K562 (cell line): ENCODE measurements at regions not wholly inside any gene's neighbourhood (a gene's known extent, or its start where the extent isn't known, plus 50 kb on each side); places are given as distances from the start of the nearest gene placed in this dataset.

ENCODE experiments used
- ATAC-seq: fragments of 200-7000 bp; cut with Tn5 transposase; 3 replicates; pipeline ENCODE4 v1.9.1; 2020; ENCODE audit warnings: moderate library complexity
- BruUV-seq: library from RNA; stranded (reverse); fragments of 400-500 nt; replicated peaks from 2 replicates; lab custom pipeline; 2021; lab: Mats Ljungman, UMichigan
- CTCF ChIA-PET: fragments of 300-600 bp; formaldehyde crosslinking; extraction: SDS; loops from one replicate; lab custom pipeline; 2021; ENCODE audit warnings: low intra/inter-chr PET ratio; lab: Yijun Ruan, JAX
- POLR2A ChIA-PET: fragments of 300-600, 350-650 bp; sonication (Branson Sonifier 250); formaldehyde crosslinking; extraction: SDS; loops from one replicate; lab custom pipeline; 2021; ENCODE audit warnings: antibody characterized with exemption, inconsistent platforms; lab: Yijun Ruan, JAX
- DNase-seq, 4 experiments: peaks; one replicate each; pipeline versions ENCODE4 v3.0.0 to v3.0.0-alpha.2; 2011 to 2018; ENCODE audit warnings: low spot score in 3 of 4, mixed read lengths in 3 of 4; ENCODE audit errors: extremely low read depth in 1 of 4
- FAIRE-seq: peaks from 2 replicates; lab custom pipeline; 2011; peaks lifted over from hg19 to GRCh38; lab: Jason Lieb, UNC
- H2AFZ ChIP-seq: 2 replicates; pipeline ENCODE4 v1.6.0; 2011; ENCODE audit warnings: low read depth, low read length, control low read depth, inconsistent platforms
- H3K27ac ChIP-seq: fragments of 200-600 bp; 3 replicates; pipeline ENCODE4 v1.8.0; 2011; ENCODE audit warnings: low read depth, mild to moderate bottlenecking, control low read depth, inconsistent platforms, low read length, moderate library complexity, mixed read lengths; ENCODE audit errors: extremely low read depth
- H3K27me3 ChIP-seq, 2 experiments: fragments of 300-600 bp in 1 of 2; 2 replicates in 1 of 2; 3 replicates in 1 of 2; pipeline versions ENCODE4 v1.6.0 to v1.8.0; 2011; ENCODE audit warnings: inconsistent platforms in 2 of 2, low read length in 2 of 2, mild to moderate bottlenecking in 1 of 2, mixed read lengths in 1 of 2, moderate library complexity in 1 of 2; ENCODE audit not compliant: control insufficient read depth in 2 of 2, insufficient read depth in 2 of 2
- H3K36me3 ChIP-seq: fragments of 300-600 bp; 3 replicates; pipeline ENCODE4 v1.8.0; 2011; ENCODE audit warnings: mild to moderate bottlenecking, low read length, inconsistent platforms; ENCODE audit not compliant: control insufficient read depth, insufficient read depth
- H3K4me1 ChIP-seq, 2 experiments: fragments of 200-600 bp in 1 of 2; replicated peaks in 1 of 2; 2 replicates in 1 of 2; 3 replicates in 1 of 2; pipeline versions ENCODE4 v1.5.1 to v1.8.0; 2011; ENCODE audit warnings: inconsistent platforms in 2 of 2, low read length in 2 of 2, mild to moderate bottlenecking in 1 of 2, mixed read lengths in 1 of 2, moderate library complexity in 1 of 2; ENCODE audit not compliant: control insufficient read depth in 2 of 2, insufficient read depth in 2 of 2
- H3K4me2 ChIP-seq: 2 replicates; pipeline ENCODE4 v1.6.1; 2011; ENCODE audit warnings: low read length, control low read depth, inconsistent platforms, mixed read lengths; ENCODE audit not compliant: insufficient read depth
- H3K4me3 ChIP-seq: fragments of 200-600 bp; sonication (generic), shearing (Covaris generic); 2 replicates; pipeline ENCODE4 v1.5.1; 2016; ENCODE audit warnings: control low read depth, inconsistent platforms
- H3K79me2 ChIP-seq: fragments of 200-600 bp; 3 replicates; pipeline ENCODE4 v1.8.0; 2011; ENCODE audit warnings: low read length, inconsistent platforms; ENCODE audit not compliant: control insufficient read depth, insufficient read depth
- H3K9ac ChIP-seq, 2 experiments: 2 replicates each; pipeline versions ENCODE4 v1.6.0 to v1.6.1; 2011; ENCODE audit warnings: low read depth in 2 of 2, low read length in 2 of 2, control low read depth in 1 of 2, inconsistent platforms in 1 of 2, mild to moderate bottlenecking in 1 of 2, mixed read lengths in 1 of 2; ENCODE audit not compliant: insufficient read depth in 1 of 2
- H3K9me1 ChIP-seq: one replicate; pipeline ENCODE4 v1.6.0; 2011; ENCODE audit warnings: inconsistent platforms, mild to moderate bottlenecking, low read length, moderate library complexity; ENCODE audit not compliant: control insufficient read depth, insufficient read depth
- H3K9me3 ChIP-seq: replicated peaks from 2 replicates; pipeline ENCODE4 v1.5.1; 2011; ENCODE audit warnings: low read depth, low read length, inconsistent platforms; ENCODE audit not compliant: control insufficient read depth, insufficient read depth
- H4K20me1 ChIP-seq: replicated peaks from 2 replicates; pipeline ENCODE4 v1.6.1; 2011; ENCODE audit warnings: low read length, inconsistent platforms, mixed read lengths; ENCODE audit not compliant: control insufficient read depth, insufficient read depth
- AFF4 ChIP-seq: sonication (generic); formaldehyde crosslinking; IDR thresholded peaks from 2 replicates; pipeline ENCODE4 v1.8.0; 2023; ENCODE audit warnings: mild to moderate bottlenecking, missing genetic modification reagents
- ARID3B ChIP-seq: fragments of 250-450 bp; sonication (Bioruptor Pico); IDR thresholded peaks from 2 replicates; pipeline ENCODE4 v1.4.0; 2020; ENCODE audit warnings: borderline replicate concordance
- BCOR ChIP-seq: fragments of 450-650 bp; IDR thresholded peaks from 2 replicates; pipeline ENCODE4 v1.6.1; 2016
- RAD51 ChIP-seq: fragments of 450-650 bp; IDR thresholded peaks from 2 replicates; pipeline ENCODE4 v1.7.1; 2016; ENCODE audit warnings: low read depth, mild to moderate bottlenecking, borderline replicate concordance
- RCOR1 ChIP-seq, 2 experiments: IDR thresholded peaks; 2 replicates each; pipeline ENCODE4 v1.6.1; 2012; ENCODE audit warnings: low read depth in 2 of 2, low read length in 2 of 2, borderline replicate concordance in 1 of 2, improper control_type of control experiment in 1 of 2
- RFX1 ChIP-seq: fragments of 450-650 bp; IDR thresholded peaks from 2 replicates; pipeline ENCODE4 v1.6.1; 2016; ENCODE audit warnings: mild to moderate bottlenecking, moderate library complexity
- TCF7 ChIP-seq: sonication (generic); IDR thresholded peaks from 2 replicates; pipeline ENCODE4 v1.6.1; 2016; ENCODE audit warnings: antibody characterized with exemption, borderline replicate concordance
- TFE3 ChIP-seq: fragments of 450-650 bp; formaldehyde crosslinking; IDR thresholded peaks from 2 replicates; pipeline ENCODE4 v1.4.0; 2020; ENCODE audit warnings: mild to moderate bottlenecking, mixed read lengths
- THRB ChIP-seq: fragments of 450-650 bp; formaldehyde crosslinking; conservative IDR thresholded peaks from 2 replicates; pipeline ENCODE4 v1.4.0; 2022; ENCODE audit warnings: mild to moderate bottlenecking, missing genetic modification characterization
- XRCC3 ChIP-seq: fragments of 450-650 bp; IDR thresholded peaks from 2 replicates; pipeline ENCODE4 v1.6.1; 2017; ENCODE audit warnings: mild to moderate bottlenecking, moderate library complexity
- ZNF232 ChIP-seq: sonication (generic); formaldehyde crosslinking; IDR thresholded peaks from 2 replicates; pipeline ENCODE4 v1.8.0; 2022; ENCODE audit warnings: mild to moderate bottlenecking, missing genetic modification reagents
- ZNF584 ChIP-seq: fragments of 200-800 bp; sonication (Bioruptor generic); IDR thresholded peaks from 2 replicates; pipeline ENCODE4 v1.6.1; 2016; ENCODE audit warnings: low read depth, mild to moderate bottlenecking, missing genetic modification characterization, missing compliant biosample characterization
- WGBS: fragments of 100-300 bp; shearing (Covaris generic); methylation state at CpG from one replicate; pipeline ENCODE4 v1.1.6; 2016; ENCODE audit warnings: low coverage, mixed read lengths; ENCODE audit not compliant: insufficient coverage; ENCODE audit errors: missing lambda C conversion rate; 5-methylcytosine and 5-hydroxymethylcytosine counted together
- in situ Hi-C: fragments of 300-500 bp; cut with MboI; formaldehyde crosslinking; loops from 4 replicates; pipeline ENCODE4 v1.15.0; 2018; ENCODE audit warnings: inconsistent platforms, mixed read lengths
- intact Hi-C: fragments of 100-400 bp; cut with micrococcal nuclease; formaldehyde crosslinking; loops from 2 replicates; pipeline ENCODE4 v1.14.2; 2022

- TF ChIP-seq THRB (CRISPR knock-in tag) (no peak), XRCC3 (no peak)
Measured at GRCh38 chr13:50720861-50721671, 122.4 kb downstream of the DLEU7 start (continued).

GRCh38 chr13:50721672-50721992 lies 121.9 kb downstream of the DLEU7 start:
- WGBS, result 14% methylated on average over 1 of the region's 1 CpG
- no peaks in the 10 kb centered on the region for H3K27me3 ChIP-seq
- ChIA-PET CTCF (no interaction called here), POLR2A (interaction anchor here (0.6 kb wide), 1 partner anchor 536 kb away, joined by 3 read pairs; no protein-coding TSS in a partner anchor)
- ATAC-seq (no peak), DNase-seq (no peak), FAIRE-seq (no peak)
- no peak overlapping the region for H2AFZ ChIP-seq
- H3K36me3 ChIP-seq, result no peaks in the 10 kb centered on the region
- no peak overlapping the region for H3K4me3 ChIP-seq
- no peak overlapping the region for H3K27ac ChIP-seq
- no peaks in the 10 kb centered on the region for H4K20me1 ChIP-seq
- no peaks in the 10 kb centered on the region for H3K9me1 ChIP-seq
- H3K9me3 ChIP-seq, result no peaks in the 10 kb centered on the region
- intact Hi-C loops (no loop called here), in situ Hi-C loops (no loop called here)
- no peaks in the 10 kb centered on the region for H3K4me1 ChIP-seq
- no TSS peak for BruUV-seq
- H3K4me2 ChIP-seq, result no peak overlapping the region
- H3K79me2 ChIP-seq, result no peaks in the 10 kb centered on the region
- no peak overlapping the region for H3K9ac ChIP-seq
- TF ChIP-seq TFE3 (CRISPR knock-in tag) (no peak), TCF7 (no peak), AFF4 (CRISPR knock-in tag) (no peak), BCOR (no peak), RFX1 (no peak), ZNF584 (CRISPR knock-in tag) (no peak), RCOR1 (IDR thresholded peaks at IDR 0.05; ENCODE audit: borderline replicate concordance in 1 of 2, low read depth in 2 of 2, low read length in 2 of 2) (no peak), RAD51 (no peak), ZNF232 (no peak), ARID3B (CRISPR knock-in tag) (no peak)
